ENCODE measurements at regions not wholly inside any gene's neighbourhood (a gene's known extent, or its start where the extent isn't known, plus 50 kb on each side); places are given as distances from the start of the nearest gene placed in this dataset.

- in situ Hi-C loops (cut with MboI; ENCODE audit: low sequenced_read_pairs in 4 of 4) (no loop called here), intact Hi-C loops (cut with DNase I; ENCODE audit: low total_unique reads) (no loop called here)
- H3K27me3 ChIP-seq, result peaks cover 0 to 4% (median 0%) of the 10 kb centered on the region in 3 donors
- H3K27ac ChIP-seq, result no peak overlapping the region
- no peaks in the 10 kb centered on the region for H3K9me3 ChIP-seq
- no peaks in the 10 kb centered on the region for H3K36me3 ChIP-seq
- H3K4me3 ChIP-seq, result no peak overlapping the region
- ATAC-seq, result no peak
- no peak for DNase-seq
- no peaks in the 10 kb centered on the region for H3K4me1 ChIP-seq
- TF ChIP-seq POLR2A (IDR thresholded peaks at IDR 0.05), result no peak
These were observed 590.2 kb downstream of the EPHA4 start for GRCh38 chr2:220981926-220982325.

DNA sequence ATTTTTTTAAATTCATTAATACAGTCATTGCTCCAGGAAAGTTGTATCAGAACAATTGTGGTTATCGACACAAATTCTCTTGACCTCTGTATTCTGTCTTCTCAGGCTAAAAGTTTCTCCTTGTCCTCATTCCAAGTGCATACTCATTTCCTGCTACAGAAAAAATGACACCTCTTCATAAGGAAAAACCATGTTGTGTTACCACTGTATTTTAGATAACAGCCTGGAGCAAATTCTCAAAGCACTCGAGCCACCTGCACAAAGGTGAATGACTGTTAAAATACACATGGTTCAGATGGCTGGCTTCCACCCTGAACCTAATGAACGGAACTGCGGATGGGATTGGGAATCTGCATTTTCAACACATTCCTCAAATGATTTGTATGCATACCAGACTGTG, 586.5 kb downstream of the EPHA4 start:
- no peaks in the 10 kb centered on the region for H3K27me3 ChIP-seq
- no peak overlapping the region for H3K27ac ChIP-seq
- H3K4me3 ChIP-seq, result no peak overlapping the region
- no peaks in the 10 kb centered on the region for H3K9me3 ChIP-seq
- in situ Hi-C loops (cut with MboI; ENCODE audit: low sequenced_read_pairs in 4 of 4), result no loop called here
- intact Hi-C loops (cut with DNase I; ENCODE audit: low total_unique reads), result no loop called here
- H3K36me3 ChIP-seq, result no peaks in the 10 kb centered on the region
- no peak for DNase-seq
- no peak for ATAC-seq
- no peaks in the 10 kb centered on the region for H3K4me1 ChIP-seq
- TF ChIP-seq POLR2A (IDR thresholded peaks at IDR 0.05) (no peak), CTCF (IDR thresholded peaks at IDR 0.05 in 4 of 5, conservative IDR thresholded peaks at IDR 0.05 in 1 of 5) (no peak)

- no peaks in the 10 kb centered on the region for H3K9me3 ChIP-seq
- in situ Hi-C loops (cut with MboI; ENCODE audit: low sequenced_read_pairs in 4 of 4) (no loop called here), intact Hi-C loops (cut with DNase I; ENCODE audit: low total_unique reads) (no loop called here)
- no peak for DNase-seq
- no peak overlapping the region for H3K27ac ChIP-seq
- ATAC-seq, result no peak
- no peak for TF ChIP-seq CTCF (IDR thresholded peaks at IDR 0.05 in 4 of 5, conservative IDR thresholded peaks at IDR 0.05 in 1 of 5)
- TF ChIP-seq POLR2A (IDR thresholded peaks at IDR 0.05), result no peak
- H3K4me3 ChIP-seq, result no peak overlapping the region
- no peaks in the 10 kb centered on the region for H3K27me3 ChIP-seq
- no peaks in the 10 kb centered on the region for H3K36me3 ChIP-seq
- H3K4me1 ChIP-seq, result no peaks in the 10 kb centered on the region
These were observed 584.3 kb downstream of the EPHA4 start for GRCh38 chr2:220987839-220988238.

- H3K36me3 ChIP-seq, result no peaks in the 10 kb centered on the region
- no peak for ATAC-seq
- intact Hi-C loops (cut with DNase I; ENCODE audit: low total_unique reads) (no loop called here), in situ Hi-C loops (cut with MboI; ENCODE audit: low sequenced_read_pairs in 4 of 4) (no loop called here)
- no peaks in the 10 kb centered on the region for H3K27me3 ChIP-seq
- H3K4me3 ChIP-seq, result no peak overlapping the region
- H3K4me1 ChIP-seq, result no peaks in the 10 kb centered on the region
- no peak for DNase-seq
- TF ChIP-seq CTCF (IDR thresholded peaks at IDR 0.05 in 4 of 5, conservative IDR thresholded peaks at IDR 0.05 in 1 of 5) (no peak), POLR2A (IDR thresholded peaks at IDR 0.05) (no peak)
- H3K9me3 ChIP-seq, result no peaks in the 10 kb centered on the region
- H3K27ac ChIP-seq, result no peak overlapping the region
These were observed 580.1 kb downstream of the EPHA4 start for GRCh38 chr2:220991972-220992371.

DNA sequence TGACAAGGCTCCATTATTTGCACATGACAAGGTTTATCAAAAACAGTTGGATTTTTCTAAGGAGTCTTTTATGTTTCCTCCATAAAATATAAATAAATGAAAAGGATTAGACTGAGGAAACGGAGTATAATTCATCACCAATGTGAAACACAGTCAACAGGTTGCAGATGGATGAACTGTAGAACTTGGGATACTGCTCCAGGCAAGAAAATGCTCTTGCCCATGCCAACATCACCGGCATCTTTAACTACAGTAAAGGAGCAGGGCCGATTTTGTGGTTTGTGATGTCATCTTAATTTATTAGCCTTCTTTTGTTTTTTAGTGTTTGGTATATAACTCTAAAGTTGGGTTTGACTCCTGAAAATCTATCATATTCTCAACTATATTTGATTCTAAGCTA, 577.3 kb downstream of the EPHA4 start:
- TF ChIP-seq CTCF (IDR thresholded peaks at IDR 0.05 in 4 of 5, conservative IDR thresholded peaks at IDR 0.05 in 1 of 5) (no peak), POLR2A (IDR thresholded peaks at IDR 0.05) (no peak)
- intact Hi-C loops (cut with DNase I; ENCODE audit: low total_unique reads), result no loop called here
- H3K27me3 ChIP-seq, result no peaks in the 10 kb centered on the region
- no peaks in the 10 kb centered on the region for H3K36me3 ChIP-seq
- no peak overlapping the region for H3K4me3 ChIP-seq
- in situ Hi-C loops (cut with MboI; ENCODE audit: low sequenced_read_pairs in 4 of 4), result no loop called here
- no peaks in the 10 kb centered on the region for H3K4me1 ChIP-seq
- ATAC-seq, result no peak
- DNase-seq, result no peak
- no peaks in the 10 kb centered on the region for H3K9me3 ChIP-seq
- no peak overlapping the region for H3K27ac ChIP-seq

Measured in gastrocnemius medialis (tissue), 4 donors.